GM18517 (cell line): ENCODE measurements at regions not wholly inside any gene's neighbourhood (a gene's known extent, or its start where the extent isn't known, plus 50 kb on each side); places are given as distances from the start of the nearest gene placed in this dataset.

ENCODE experiments used
- ATAC-seq: cut with Tn5 transposase; IDR thresholded peaks from one replicate; pipeline ENCODE4 v1.9.1; 2021; ENCODE audit warnings: mild to moderate bottlenecking, moderate library complexity; ENCODE audit not compliant: unreplicated experiment

- ATAC-seq: no peak
These were observed 884.7 kb downstream of the TBC1D22A start for GRCh38 chr22:47647181-47647580.

- ATAC-seq: no peak
These were observed 883.5 kb downstream of the TBC1D22A start for GRCh38 chr22:47645923-47646322.

GRCh38 chr22:47645450-47645914 lies 883.0 kb downstream of the TBC1D22A start:
- no peak for ATAC-seq

GRCh38 chr22:47634347-47634746 lies 871.9 kb downstream of the TBC1D22A start:
- no peak for ATAC-seq

GRCh38 chr22:47633111-47633510 lies 870.7 kb downstream of the TBC1D22A start:
- no peak for ATAC-seq

GRCh38 chr22:47632701-47633100 lies 870.3 kb downstream of the TBC1D22A start:
- no peak for ATAC-seq

GRCh38 chr22:47631571-47632102 lies 869.2 kb downstream of the TBC1D22A start:
- no peak for ATAC-seq

- ATAC-seq: no peak
These were observed 868.5 kb downstream of the TBC1D22A start for GRCh38 chr22:47630741-47631534.

- no peak for ATAC-seq
These were observed 867.6 kb downstream of the TBC1D22A start for GRCh38 chr22:47629791-47630655.

- ATAC-seq: no peak
These were observed 866.8 kb downstream of the TBC1D22A start for GRCh38 chr22:47629273-47629711.

GRCh38 chr22:47628477-47629272 lies 866.2 kb downstream of the TBC1D22A start:
- ATAC-seq: no peak

GRCh38 chr22:47627556-47628253 lies 865.3 kb downstream of the TBC1D22A start:
- ATAC-seq: no peak

- ATAC-seq: no peak
These were observed 864.3 kb downstream of the TBC1D22A start for GRCh38 chr22:47626428-47627390.

- ATAC-seq: no peak
These were observed 863.3 kb downstream of the TBC1D22A start for GRCh38 chr22:47625531-47626427.

GRCh38 chr22:47625013-47625385 lies 862.5 kb downstream of the TBC1D22A start:
- no peak for ATAC-seq

GRCh38 chr22:47624252-47625012 lies 862.0 kb downstream of the TBC1D22A start:
- no peak for ATAC-seq

- no peak for ATAC-seq
These were observed 861.3 kb downstream of the TBC1D22A start for GRCh38 chr22:47623763-47624148.
